Stimulated activated CD8-positive, alpha-beta memory T cell treated with anti-CD3 and anti-CD28 coated beads, Interleukin-2, amount 100 ng/mL, for 48 hours (primary cell): ENCODE measurements at regions not wholly inside any gene's neighbourhood (a gene's known extent, or its start where the extent isn't known, plus 50 kb on each side); places are given as distances from the start of the nearest gene placed in this dataset.
A peak's percentile ranks its signal among the peaks of the same experiment; 100 is the strongest.

Experiments used
- DNase-seq, 2 donors: peaks; one replicate each; pipeline ENCODE4 v3.0.0-alpha.2; 2020; ENCODE audit warnings: low read depth in 2 of 2

GRCh38 chr21:25381936-25382452 is 225.3 kb downstream of the MRPL39 start:
- no peak for DNase-seq

DNA sequence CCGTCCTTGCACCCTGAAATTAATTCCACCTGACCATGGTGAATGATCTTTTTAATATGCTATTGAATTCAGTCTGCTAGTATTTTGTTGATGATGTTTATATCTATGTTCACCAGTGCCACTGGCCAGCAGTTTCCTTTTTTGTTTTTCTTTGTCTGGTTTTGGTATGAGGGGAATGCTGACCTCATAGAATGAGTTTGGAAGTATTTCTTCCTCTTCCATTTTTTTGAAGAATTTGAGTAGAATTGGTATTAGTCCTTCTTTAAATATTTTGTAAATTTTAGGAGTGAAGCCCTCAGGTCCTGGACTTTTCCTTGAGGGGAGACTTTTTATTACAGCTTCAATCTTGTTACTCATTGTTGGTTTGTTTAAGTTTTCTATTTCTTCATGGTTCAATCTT is 231.6 kb downstream of the MRPL39 start:
- no peak for DNase-seq

DNA sequence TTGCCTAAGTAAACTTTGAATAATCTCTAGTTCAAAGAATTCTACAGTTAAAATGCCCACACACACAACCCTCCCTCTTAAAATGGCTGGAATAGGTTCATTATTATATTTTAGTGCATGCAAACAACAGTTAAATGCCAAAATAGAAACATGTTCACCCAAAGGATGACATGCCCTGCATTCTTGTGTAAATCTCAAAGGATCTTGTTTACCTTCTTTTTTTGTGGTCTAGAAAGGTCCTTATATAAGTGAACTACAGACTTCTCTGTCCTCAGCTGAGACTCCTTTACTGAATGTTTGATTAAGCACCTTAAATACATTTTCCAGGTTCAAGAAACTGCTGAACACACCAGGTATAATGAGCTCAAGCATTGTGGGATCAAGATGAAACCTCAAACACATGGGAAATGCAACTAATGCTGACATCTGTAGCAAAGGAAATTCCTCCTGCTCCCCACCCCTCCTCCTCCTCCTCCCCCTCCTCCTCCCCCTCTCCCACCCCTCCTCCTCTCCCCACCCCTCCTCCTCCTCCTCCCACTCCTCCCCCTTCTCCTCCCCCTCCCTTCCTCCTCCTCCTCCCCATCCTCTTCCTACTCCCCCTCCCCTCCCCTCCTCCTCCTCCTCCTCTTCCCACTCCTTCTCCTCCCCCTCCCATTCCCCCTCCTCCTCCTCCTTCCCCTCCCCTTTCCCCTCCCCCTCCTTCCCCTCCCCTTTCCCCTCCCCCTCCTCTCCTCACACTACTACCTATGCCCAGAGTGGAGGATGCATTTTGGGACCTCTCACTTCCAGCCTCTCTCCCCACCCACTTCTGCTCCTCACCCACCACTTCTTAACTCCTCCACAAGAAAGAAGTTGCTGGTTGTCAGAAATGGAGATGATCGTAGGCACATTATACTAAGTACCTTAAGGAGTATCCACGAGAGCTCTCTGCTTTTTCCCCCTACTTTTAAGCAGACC is 233.9 kb downstream of the MRPL39 start:
- no peak for DNase-seq

DNA sequence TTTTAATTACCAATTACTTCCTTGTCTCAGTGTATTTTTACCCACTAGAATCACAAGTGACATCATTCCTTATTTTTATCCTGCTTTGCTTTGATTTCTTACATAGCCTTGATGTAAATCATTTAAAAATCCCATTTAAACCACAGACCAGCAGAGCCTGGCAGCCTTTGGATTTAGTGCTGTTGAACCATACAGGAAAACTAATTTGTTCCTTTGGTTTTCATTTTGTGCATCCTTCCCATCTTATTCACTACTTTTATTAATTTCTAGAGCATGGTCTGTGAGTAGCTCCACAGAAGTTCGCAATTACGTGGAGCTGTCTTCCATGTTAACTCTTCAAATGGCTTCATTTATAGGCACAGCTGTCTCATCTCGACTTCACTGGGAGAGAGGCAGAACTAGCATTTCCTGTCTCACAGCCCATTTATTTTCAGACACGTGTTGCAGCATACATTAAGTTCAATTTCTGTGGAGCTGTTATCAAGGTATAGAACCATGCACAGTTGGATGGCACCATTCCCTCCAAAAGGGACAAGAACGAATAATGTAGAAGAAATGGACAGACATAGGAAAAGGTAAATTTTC is 235.3 kb downstream of the MRPL39 start:
- no peak for DNase-seq

- peak; percentile 7 to 12 for DNase-seq
Measured at GRCh38 chr21:25370311-25370744, 237.0 kb downstream of the MRPL39 start.

- DNase-seq, result no peak
Measured at GRCh38 chr21:25369524-25370300, 237.6 kb downstream of the MRPL39 start.

DNA sequence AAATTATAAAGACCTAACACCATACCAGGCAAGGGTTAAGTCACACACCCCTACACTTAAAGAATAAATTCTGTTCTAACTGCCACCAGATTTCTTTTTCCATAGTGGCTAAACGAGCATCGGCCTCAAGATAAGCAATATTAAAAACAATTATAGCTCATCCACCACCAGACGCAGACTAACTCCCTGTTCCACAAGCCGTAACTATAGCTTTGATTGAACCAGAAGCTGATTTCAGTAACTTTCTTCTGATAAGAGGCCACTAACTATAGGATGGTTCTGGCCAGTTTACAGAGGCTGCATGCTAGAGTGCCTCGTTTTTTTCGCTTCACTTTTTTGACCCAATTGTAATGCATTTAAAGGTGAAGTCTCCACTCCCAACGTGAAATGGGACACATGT is 238.8 kb downstream of the MRPL39 start:
- DNase-seq, result no peak

DNA sequence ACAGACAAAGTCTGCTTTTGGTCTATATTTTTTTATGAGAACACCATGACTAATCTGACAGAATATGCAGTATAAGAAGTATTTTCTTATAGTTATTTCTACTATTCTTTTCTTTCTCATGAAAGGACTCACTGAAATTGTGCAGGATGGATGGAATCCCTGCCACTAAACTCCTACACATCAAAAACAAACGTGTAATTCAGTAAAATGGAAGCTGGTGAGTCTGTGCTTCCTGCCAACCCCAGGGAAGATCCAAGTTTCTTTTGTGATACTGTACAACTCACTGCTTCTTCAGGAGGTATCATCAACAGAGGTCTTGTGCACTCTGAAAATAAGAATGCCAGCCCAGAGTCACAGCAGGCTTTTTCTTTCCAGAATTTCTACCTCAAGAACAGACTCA is 241.2 kb downstream of the MRPL39 start:
- DNase-seq, result no peak

- no peak for DNase-seq
Measured at GRCh38 chr21:25362375-25363267, 244.7 kb downstream of the MRPL39 start.

DNA sequence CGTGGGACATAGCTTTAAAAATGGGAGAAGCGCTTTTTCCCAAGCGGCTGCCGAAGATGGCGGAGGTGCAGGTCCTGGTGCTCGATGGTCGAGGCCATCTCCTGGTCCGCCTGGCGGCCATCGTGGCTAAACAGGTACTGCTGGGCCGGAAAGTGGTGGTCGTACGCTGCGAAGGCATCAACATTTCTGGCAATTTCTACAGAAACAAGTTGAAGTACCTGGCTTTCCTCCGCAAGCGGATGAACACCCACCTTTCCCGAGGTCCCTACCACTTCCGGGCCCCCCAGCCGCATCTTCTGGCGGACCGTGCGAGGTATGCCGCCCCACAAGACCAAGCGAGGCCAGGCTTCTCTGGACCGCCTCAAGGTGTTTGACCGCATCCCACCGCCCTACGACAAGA is 245.5 kb downstream of the MRPL39 start:
- DNase-seq, result no peak

- DNase-seq, result no peak
Measured at GRCh38 chr21:25361097-25361496, 246.2 kb downstream of the MRPL39 start.

DNA sequence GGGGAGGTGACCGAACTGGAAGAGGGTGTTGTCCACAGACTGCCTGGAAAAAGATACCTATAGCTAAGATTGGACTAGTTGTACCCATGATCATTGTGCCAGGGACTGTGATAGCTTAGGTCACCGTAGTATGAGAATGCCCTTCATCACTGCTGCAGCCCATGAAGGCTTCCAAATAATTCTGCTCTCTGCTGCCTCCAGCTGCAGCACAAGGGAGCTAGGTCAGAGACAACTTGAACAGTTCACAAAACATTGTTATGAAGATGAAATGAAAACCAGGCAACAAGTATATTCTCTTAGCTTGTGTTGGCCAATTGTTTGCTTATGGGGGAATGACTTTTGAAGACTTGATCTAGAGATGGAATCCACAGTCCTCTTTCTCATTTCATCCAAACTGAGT is 246.7 kb downstream of the MRPL39 start:
- DNase-seq, result no peak

DNA sequence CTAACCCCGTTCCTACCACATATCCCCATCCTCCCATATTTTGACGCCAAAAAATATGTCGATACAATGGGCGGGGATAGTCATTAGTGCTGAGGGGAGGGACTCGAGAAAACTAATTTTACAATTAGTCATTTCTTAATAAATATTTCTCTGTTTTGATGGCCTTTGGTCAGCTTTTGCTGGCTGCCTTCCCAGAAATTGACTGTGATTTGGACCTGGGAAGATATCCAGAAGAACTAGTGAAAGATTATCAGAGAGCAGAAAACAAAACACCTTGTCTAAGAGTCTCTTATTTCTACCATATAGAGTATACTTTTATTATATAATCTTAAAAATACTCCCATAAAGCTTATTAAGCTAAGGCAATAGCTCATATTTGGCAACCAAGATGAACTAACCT is 247.6 kb downstream of the MRPL39 start:
- DNase-seq, result no peak

GRCh38 chr21:25350056-25350455 is 257.2 kb downstream of the MRPL39 start:
- peak; percentile 33 to 39 for DNase-seq

GRCh38 chr21:25343774-25344545 is 263.3 kb downstream of the MRPL39 start:
- DNase-seq, result no peak

DNA sequence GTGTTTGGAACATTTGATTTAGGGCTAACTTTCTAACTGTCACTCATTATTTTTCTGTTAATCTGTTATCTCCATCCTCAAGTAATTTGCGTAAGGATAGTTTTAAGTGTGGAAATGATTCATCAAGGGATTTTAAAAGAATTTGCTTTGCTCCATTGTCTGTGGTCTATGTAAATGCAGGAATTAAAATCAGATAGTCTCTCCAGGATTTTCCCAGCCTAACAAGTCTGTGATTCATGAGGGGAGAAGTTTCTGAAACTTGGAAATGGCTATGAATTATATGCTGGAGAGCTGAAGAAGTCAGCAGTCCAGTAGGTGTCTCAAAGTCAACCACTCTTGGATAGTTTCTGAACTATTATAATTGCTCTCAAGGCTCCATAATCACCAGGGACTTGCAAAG is 264.5 kb downstream of the MRPL39 start:
- DNase-seq, result no peak

DNA sequence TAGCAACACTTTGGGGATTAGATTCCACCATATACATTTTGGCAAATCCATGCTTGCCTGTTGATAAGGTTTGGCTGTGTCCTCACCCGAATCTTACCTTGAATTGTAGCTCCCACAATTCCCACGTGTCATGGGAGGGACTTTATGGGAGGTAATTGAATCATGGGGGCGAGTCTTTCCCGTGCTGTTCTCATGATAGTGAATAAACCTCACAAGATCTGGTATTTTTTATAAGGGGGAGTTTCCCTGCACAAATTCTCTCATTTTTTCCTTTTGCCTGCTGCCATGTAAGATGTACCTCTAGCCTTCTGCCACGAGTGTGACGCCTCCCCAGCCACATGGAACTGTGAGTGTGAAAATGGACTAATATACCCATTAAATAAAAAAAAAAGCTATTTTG is 265.3 kb downstream of the MRPL39 start:
- DNase-seq, result no peak

DNA sequence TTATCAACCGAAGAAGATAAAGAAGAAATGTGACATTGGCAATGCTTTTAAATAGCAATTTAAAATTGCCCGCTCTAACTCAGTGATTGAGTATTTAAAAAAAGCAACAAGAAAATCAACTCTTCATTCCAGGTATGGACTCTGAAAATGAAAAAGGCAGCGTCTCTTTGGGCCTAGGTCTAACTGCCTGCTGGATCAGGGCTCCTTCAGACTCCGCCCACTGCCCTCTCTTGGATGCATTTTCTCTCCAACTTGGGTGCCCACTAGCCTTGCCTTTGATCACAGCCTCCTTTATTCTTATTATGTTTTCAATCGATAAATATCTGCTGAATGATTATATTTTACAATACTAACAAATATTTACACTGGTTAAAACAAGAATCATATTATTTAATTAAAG is 268.9 kb downstream of the MRPL39 start:
- DNase-seq, result no peak

DNA sequence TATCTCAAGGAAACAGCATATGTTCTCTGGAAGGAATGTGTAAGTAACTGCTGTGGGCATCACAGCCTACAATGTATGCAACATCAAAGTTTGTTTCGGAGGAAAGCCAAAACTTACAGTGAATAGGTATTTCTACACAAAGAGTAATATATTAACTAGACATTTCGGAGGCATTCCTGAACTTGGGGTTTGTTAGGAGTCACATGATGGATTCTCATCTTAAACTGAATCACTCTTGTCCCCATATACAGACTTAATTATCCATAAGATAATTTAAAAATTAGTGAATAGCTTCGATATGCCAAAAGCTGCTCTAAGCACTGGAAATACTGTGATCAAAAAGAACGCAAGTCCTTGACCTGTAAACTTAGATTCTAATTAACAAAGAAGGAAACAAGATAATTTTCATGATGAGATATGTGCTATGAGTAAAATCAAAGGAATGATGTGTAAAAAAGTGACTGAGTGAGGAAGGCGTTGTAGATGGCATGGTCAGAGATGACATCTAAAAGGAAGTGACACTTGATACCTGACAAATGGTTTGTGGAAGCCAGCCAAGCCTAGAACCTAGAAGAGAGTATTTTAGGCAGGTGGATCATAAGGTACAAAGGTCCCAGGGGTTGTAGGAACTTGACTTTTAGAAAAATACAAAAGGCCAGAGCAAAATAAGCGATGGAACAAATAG is 273.1 kb downstream of the MRPL39 start:
- no peak for DNase-seq

GRCh38 chr21:25331286-25331685 is 276.0 kb downstream of the MRPL39 start:
- no peak for DNase-seq
